ENCODE measurements at regions not wholly inside any gene's neighbourhood (a gene's known extent, or its start where the extent isn't known, plus 50 kb on each side); places are given as distances from the start of the nearest gene placed in this dataset.

GRCh38 chr5:163626904-163627434, 121.5 kb downstream of the MAT2B start:
- WGBS, 4 donors = 75 to 84% (median 83%) methylated on average over 5 of the region's 5 CpGs

DNA sequence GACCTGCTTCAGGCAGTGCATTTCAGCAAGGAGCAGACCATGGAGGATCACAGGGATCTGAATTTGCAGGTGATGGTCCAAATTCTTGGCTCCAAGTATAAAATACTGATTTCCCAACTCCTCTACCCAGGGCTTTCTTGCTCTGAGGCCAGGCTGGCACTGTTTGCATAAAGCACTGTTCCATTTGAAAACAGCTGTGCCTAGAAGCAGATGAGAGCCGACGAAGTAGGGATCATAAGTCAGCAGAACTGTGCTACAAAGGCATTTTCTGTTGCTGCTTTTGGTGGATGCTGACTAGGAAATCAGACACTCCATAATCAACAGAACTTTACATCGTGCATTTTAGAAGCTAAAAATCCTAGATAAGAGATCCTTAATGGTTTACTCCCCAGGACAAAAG, 126.4 kb downstream of the MAT2B start:
- no peaks in the 10 kb centered on the region for H3K27me3 ChIP-seq
- H3K4me3 ChIP-seq = no peak overlapping the region
- 44 to 65% (median 57%) methylated on average over 3 of the region's 3 CpGs for WGBS, 4 donors
- no peaks in the 10 kb centered on the region for H3K36me3 ChIP-seq (replicated peaks in 1 of 2)
- H3K4me1 ChIP-seq (replicated peaks in 1 of 2) = no peaks in the 10 kb centered on the region
- intact Hi-C loops (cut with DNase I) = no loop called here
- no peak overlapping the region for H3K27ac ChIP-seq
- no peaks in the 10 kb centered on the region for H3K9me3 ChIP-seq (replicated peaks in 1 of 3)
- TF ChIP-seq, protein P1, sequence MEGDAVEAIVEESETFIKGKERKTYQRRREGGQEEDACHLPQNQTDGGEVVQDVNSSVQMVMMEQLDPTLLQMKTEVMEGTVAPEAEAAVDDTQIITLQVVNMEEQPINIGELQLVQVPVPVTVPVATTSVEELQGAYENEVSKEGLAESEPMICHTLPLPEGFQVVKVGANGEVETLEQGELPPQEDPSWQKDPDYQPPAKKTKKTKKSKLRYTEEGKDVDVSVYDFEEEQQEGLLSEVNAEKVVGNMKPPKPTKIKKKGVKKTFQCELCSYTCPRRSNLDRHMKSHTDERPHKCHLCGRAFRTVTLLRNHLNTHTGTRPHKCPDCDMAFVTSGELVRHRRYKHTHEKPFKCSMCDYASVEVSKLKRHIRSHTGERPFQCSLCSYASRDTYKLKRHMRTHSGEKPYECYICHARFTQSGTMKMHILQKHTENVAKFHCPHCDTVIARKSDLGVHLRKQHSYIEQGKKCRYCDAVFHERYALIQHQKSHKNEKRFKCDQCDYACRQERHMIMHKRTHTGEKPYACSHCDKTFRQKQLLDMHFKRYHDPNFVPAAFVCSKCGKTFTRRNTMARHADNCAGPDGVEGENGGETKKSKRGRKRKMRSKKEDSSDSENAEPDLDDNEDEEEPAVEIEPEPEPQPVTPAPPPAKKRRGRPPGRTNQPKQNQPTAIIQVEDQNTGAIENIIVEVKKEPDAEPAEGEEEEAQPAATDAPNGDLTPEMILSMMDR (IDR thresholded peaks at IDR 0.05) = no peak
- TF ChIP-seq POLR2A (IDR thresholded peaks at IDR 0.05) = no peak
- DNase-seq = no peak

More at GRCh38 chr5:163626904-163627434, 121.5 kb downstream of the MAT2B start:
- TF ChIP-seq, protein P1 (IDR thresholded peaks at IDR 0.05) = no peak
- TF ChIP-seq POLR2A (IDR thresholded peaks at IDR 0.05) = no peak
- H3K36me3 ChIP-seq (replicated peaks in 1 of 2) = no peaks in the 10 kb centered on the region
- no peak overlapping the region for H3K27ac ChIP-seq
- H3K9me3 ChIP-seq (replicated peaks in 1 of 3) = no peaks in the 10 kb centered on the region
- H3K4me3 ChIP-seq = no peak overlapping the region
- no peaks in the 10 kb centered on the region for H3K27me3 ChIP-seq
- H3K4me1 ChIP-seq (replicated peaks in 1 of 2) = no peaks in the 10 kb centered on the region
- DNase-seq = no peak
- intact Hi-C loops (cut with DNase I) = no loop called here

GRCh38 chr5:163633926-163634460, 128.6 kb downstream of the MAT2B start:
- no peak overlapping the region for H3K4me3 ChIP-seq
- no peak overlapping the region for H3K27ac ChIP-seq
- 85 to 95% (median 87%) methylated on average over 3 of the region's 3 CpGs for WGBS, 4 donors
- intact Hi-C loops (cut with DNase I) = no loop called here
- no peaks in the 10 kb centered on the region for H3K9me3 ChIP-seq (replicated peaks in 1 of 3)
- DNase-seq = no peak
- H3K4me1 ChIP-seq (replicated peaks in 1 of 2) = no peaks in the 10 kb centered on the region
- H3K36me3 ChIP-seq (replicated peaks in 1 of 2) = no peaks in the 10 kb centered on the region
- no peaks in the 10 kb centered on the region for H3K27me3 ChIP-seq
- no peak for TF ChIP-seq POLR2A (IDR thresholded peaks at IDR 0.05)
- TF ChIP-seq, protein P1 (IDR thresholded peaks at IDR 0.05) = no peak

GRCh38 chr5:163635631-163636030, 130.2 kb downstream of the MAT2B start:
- no peaks in the 10 kb centered on the region for H3K4me1 ChIP-seq (replicated peaks in 1 of 2)
- 69 to 80% (median 76%) methylated on average over 2 of the region's 2 CpGs for WGBS, 4 donors
- intact Hi-C loops (cut with DNase I) = no loop called here
- H3K36me3 ChIP-seq (replicated peaks in 1 of 2) = no peaks in the 10 kb centered on the region
- DNase-seq = no peak
- H3K27ac ChIP-seq = no peak overlapping the region
- H3K9me3 ChIP-seq (replicated peaks in 1 of 3) = no peaks in the 10 kb centered on the region
- TF ChIP-seq, protein P1 (IDR thresholded peaks at IDR 0.05) = no peak
- TF ChIP-seq POLR2A (IDR thresholded peaks at IDR 0.05) = no peak
- H3K4me3 ChIP-seq = no peak overlapping the region
- H3K27me3 ChIP-seq = no peaks in the 10 kb centered on the region
